CD4-positive, CD25-positive, alpha-beta regulatory T cell (primary cell): ENCODE measurements at regions not wholly inside any gene's neighbourhood (a gene's known extent, or its start where the extent isn't known, plus 50 kb on each side); places are given as distances from the start of the nearest gene placed in this dataset.
A peak's percentile ranks its signal among the peaks of the same experiment; 100 is the strongest.

ENCODE experiments used
- ATAC-seq, 2 donors: fragments of 150-1000 bp; cut with Tn5 transposase; one replicate each; pipeline ENCODE4 v1.10.0; 2021; ENCODE audit warnings: low read depth in 2 of 2, moderate number of reproducible peaks in 2 of 2, moderate library complexity in 1 of 2
- DNase-seq, 3 donors: peaks; one replicate each; pipeline versions ENCODE4 v3.0.0 to v3.0.0-alpha.2; 2012 to 2022; ENCODE audit warnings: mixed read lengths in 1 of 3
- H3K27ac ChIP-seq: one replicate; pipeline ENCODE4 v1.7.0; 2013; ENCODE audit warnings: mild to moderate bottlenecking, low read length; ENCODE audit not compliant: insufficient read depth, poor library complexity, severe bottlenecking
- H3K27me3 ChIP-seq: one replicate; pipeline ENCODE4 v1.7.0; 2013; ENCODE audit warnings: low read length; ENCODE audit not compliant: control insufficient read depth, insufficient read depth
- H3K36me3 ChIP-seq: one replicate; pipeline ENCODE4 v1.7.0; 2013; ENCODE audit warnings: mild to moderate bottlenecking, low read length, moderate library complexity; ENCODE audit not compliant: control insufficient read depth, insufficient read depth
- H3K4me1 ChIP-seq: 2 replicates; pipeline ENCODE4 v1.7.0; 2013; ENCODE audit warnings: mild to moderate bottlenecking, low read length; ENCODE audit not compliant: insufficient read depth, control insufficient read depth, poor library complexity, severe bottlenecking
- H3K4me3 ChIP-seq: one replicate; pipeline ENCODE4 v1.7.0; 2013; ENCODE audit warnings: low read depth, mild to moderate bottlenecking, low read length, moderate library complexity
- H3K9me3 ChIP-seq, 2 experiments: 1 replicate in 1 of 2; 2 replicates in 1 of 2; pipeline ENCODE4 v1.7.0; 2013; ENCODE audit warnings: low read length in 2 of 2, mild to moderate bottlenecking in 1 of 2, moderate library complexity in 1 of 2; ENCODE audit not compliant: control insufficient read depth in 2 of 2
- H3K27ac Mint-ChIP-seq, 3 donors: one replicate each; pipeline ENCODE4 v1.8.0; 2020 to 2022; ENCODE audit warnings: mild to moderate bottlenecking in 3 of 3, mixed read lengths in 3 of 3, moderate library complexity in 2 of 3
- H3K27me3 Mint-ChIP-seq: one replicate; pipeline ENCODE4 v1.8.0; 2022; ENCODE audit warnings: mild to moderate bottlenecking, mixed read lengths
- H3K36me3 Mint-ChIP-seq: one replicate; pipeline ENCODE4 v1.8.0; 2020; ENCODE audit warnings: mixed read lengths
- H3K4me1 Mint-ChIP-seq, 4 donors: one replicate each; pipeline ENCODE4 v1.8.0; 2020 to 2022; ENCODE audit warnings: mixed read lengths in 4 of 4, mild to moderate bottlenecking in 1 of 4
- H3K4me3 Mint-ChIP-seq, 4 donors: one replicate each; pipeline ENCODE4 v1.8.0; 2020 to 2022; ENCODE audit warnings: mild to moderate bottlenecking in 4 of 4, mixed read lengths in 4 of 4, moderate library complexity in 3 of 4
- H3K9me3 Mint-ChIP-seq, 7 donors: one replicate each; pipeline ENCODE4 v1.8.0; 2020 to 2022; ENCODE audit warnings: mixed read lengths in 7 of 7, mild to moderate bottlenecking in 3 of 7, moderate library complexity in 2 of 7

- Histone ChIP-seq H3K27me3 (no peaks in the 10 kb centered on the region), H3K36me3 (no peaks in the 10 kb centered on the region), H3K4me3 (no peak overlapping the region), H3K9me3 (no peaks in the 10 kb centered on the region), H3K27ac (no peak overlapping the region), H3K4me1 (no peaks in the 10 kb centered on the region)
- no peak overlapping the region for H3K27ac Mint-ChIP-seq
- H3K9me3 Mint-ChIP-seq: no peaks in the 10 kb centered on the region
- DNase-seq: no peak
- no peak for ATAC-seq
- no peaks in the 10 kb centered on the region for H3K36me3 Mint-ChIP-seq
- peaks cover 0 to 15% (median 7%) of the 10 kb centered on the region in 4 donors for H3K4me1 Mint-ChIP-seq
- H3K27me3 Mint-ChIP-seq: peaks cover 17% of the 10 kb centered on the region
- no peak overlapping the region for H3K4me3 Mint-ChIP-seq
Observed at GRCh38 chr5:32508806-32509805, 64.6 kb upstream of the ZFR start.

GRCh38 chr5:32507738-32508434 is 63.3 kb upstream of the ZFR start:
- H3K27ac ChIP-seq: no peak overlapping the region
- H3K9me3 ChIP-seq: no peaks in the 10 kb centered on the region
- Mint-ChIP-seq H3K4me1 (peaks cover 0 to 15% (median 7%) of the 10 kb centered on the region in 4 donors), H3K27me3 (peaks cover 20% of the 10 kb centered on the region), H3K4me3 (no peak overlapping the region), H3K27ac (no peak overlapping the region), H3K9me3 (no peaks in the 10 kb centered on the region), H3K36me3 (no peaks in the 10 kb centered on the region)
- DNase-seq (no peak), ATAC-seq (no peak)
- no peaks in the 10 kb centered on the region for H3K27me3 ChIP-seq
- H3K4me3 ChIP-seq: no peak overlapping the region
- H3K36me3 ChIP-seq: no peaks in the 10 kb centered on the region
- no peaks in the 10 kb centered on the region for H3K4me1 ChIP-seq

- H3K4me1 ChIP-seq: no peaks in the 10 kb centered on the region
- no peak overlapping the region for H3K4me3 Mint-ChIP-seq
- no peak for ATAC-seq
- H3K27ac ChIP-seq: no peak overlapping the region
- no peaks in the 10 kb centered on the region for H3K36me3 Mint-ChIP-seq
- H3K9me3 Mint-ChIP-seq: no peaks in the 10 kb centered on the region
- H3K9me3 ChIP-seq: no peaks in the 10 kb centered on the region
- peaks cover 0 to 15% (median 7%) of the 10 kb centered on the region in 4 donors for H3K4me1 Mint-ChIP-seq
- H3K27ac Mint-ChIP-seq: peak overlapping the region in 1 of 3 donors; percentile 49
- peaks cover 24% of the 10 kb centered on the region for H3K27me3 Mint-ChIP-seq
- DNase-seq: no peak
- H3K27me3 ChIP-seq: no peaks in the 10 kb centered on the region
- no peak overlapping the region for H3K4me3 ChIP-seq
- H3K36me3 ChIP-seq: no peaks in the 10 kb centered on the region
Observed at GRCh38 chr5:32506799-32507198, 62.3 kb upstream of the ZFR start.

- H3K4me1 ChIP-seq: no peaks in the 10 kb centered on the region
- Mint-ChIP-seq H3K4me3 (no peak overlapping the region), H3K4me1 (peaks cover 0 to 15% (median 7%) of the 10 kb centered on the region in 4 donors), H3K27me3 (peaks cover 24% of the 10 kb centered on the region), H3K9me3 (no peaks in the 10 kb centered on the region), H3K27ac (peak overlapping the region in 1 of 3 donors; percentile 49), H3K36me3 (no peaks in the 10 kb centered on the region)
- H3K9me3 ChIP-seq: no peaks in the 10 kb centered on the region
- no peaks in the 10 kb centered on the region for H3K36me3 ChIP-seq
- H3K4me3 ChIP-seq: no peak overlapping the region
- DNase-seq (no peak), ATAC-seq (no peak)
- no peaks in the 10 kb centered on the region for H3K27me3 ChIP-seq
- no peak overlapping the region for H3K27ac ChIP-seq
Observed at GRCh38 chr5:32506201-32506661, 61.7 kb upstream of the ZFR start.

- Histone ChIP-seq H3K36me3 (no peaks in the 10 kb centered on the region), H3K4me1 (no peaks in the 10 kb centered on the region), H3K4me3 (no peak overlapping the region), H3K27me3 (no peaks in the 10 kb centered on the region), H3K9me3 (no peaks in the 10 kb centered on the region), H3K27ac (no peak overlapping the region)
- no peak overlapping the region for H3K27ac Mint-ChIP-seq
- H3K27me3 Mint-ChIP-seq: peaks cover 24% of the 10 kb centered on the region
- peaks cover 0 to 15% (median 7%) of the 10 kb centered on the region in 4 donors for H3K4me1 Mint-ChIP-seq
- ATAC-seq: no peak
- H3K36me3 Mint-ChIP-seq: no peaks in the 10 kb centered on the region
- H3K9me3 Mint-ChIP-seq: no peaks in the 10 kb centered on the region
- no peak overlapping the region for H3K4me3 Mint-ChIP-seq
- DNase-seq: no peak
Observed at GRCh38 chr5:32505756-32506155, 61.2 kb upstream of the ZFR start.

GRCh38 chr5:32504989-32505596 is 60.6 kb upstream of the ZFR start:
- H3K4me1 Mint-ChIP-seq: peaks cover 0 to 15% (median 7%) of the 10 kb centered on the region in 4 donors
- Histone ChIP-seq H3K4me3 (no peak overlapping the region), H3K9me3 (no peaks in the 10 kb centered on the region), H3K27me3 (no peaks in the 10 kb centered on the region), H3K36me3 (no peaks in the 10 kb centered on the region), H3K27ac (no peak overlapping the region), H3K4me1 (no peaks in the 10 kb centered on the region)
- H3K9me3 Mint-ChIP-seq: no peaks in the 10 kb centered on the region
- peaks cover 21% of the 10 kb centered on the region for H3K27me3 Mint-ChIP-seq
- no peak for DNase-seq
- H3K36me3 Mint-ChIP-seq: no peaks in the 10 kb centered on the region
- H3K27ac Mint-ChIP-seq: peak overlapping the region in 1 of 3 donors; percentile 55
- H3K4me3 Mint-ChIP-seq: no peak overlapping the region
- ATAC-seq: peak in 1 of 2 donors; percentile 18

GRCh38 chr5:32504329-32504988 is 59.9 kb upstream of the ZFR start:
- H3K4me1 Mint-ChIP-seq: peaks cover 0 to 15% (median 7%) of the 10 kb centered on the region in 4 donors
- Histone ChIP-seq H3K4me1 (no peaks in the 10 kb centered on the region), H3K4me3 (no peak overlapping the region), H3K9me3 (no peaks in the 10 kb centered on the region), H3K27ac (no peak overlapping the region), H3K36me3 (no peaks in the 10 kb centered on the region), H3K27me3 (no peaks in the 10 kb centered on the region)
- no peak for ATAC-seq
- peaks cover 20% of the 10 kb centered on the region for H3K27me3 Mint-ChIP-seq
- peak overlapping the region in 2 of 3 donors; percentile 48 to 55 for H3K27ac Mint-ChIP-seq
- H3K4me3 Mint-ChIP-seq: no peak overlapping the region
- DNase-seq: no peak
- H3K9me3 Mint-ChIP-seq: no peaks in the 10 kb centered on the region
- no peaks in the 10 kb centered on the region for H3K36me3 Mint-ChIP-seq
